ENCODE measurements at regions not wholly inside any gene's neighbourhood (a gene's known extent, or its start where the extent isn't known, plus 50 kb on each side); places are given as distances from the start of the nearest gene placed in this dataset.

- no peaks in the 10 kb centered on the region for H3K36me3 ChIP-seq (ENCODE audit: insufficient read depth, low read length)
- H3K9me2 ChIP-seq (ENCODE audit: insufficient read depth, low read length) = no peaks in the 10 kb centered on the region
- H3K4me2 ChIP-seq (ENCODE audit: low read length) = no peak overlapping the region
- no peaks in the 10 kb centered on the region for H3K27me3 ChIP-seq (ENCODE audit: insufficient read depth, low read depth, low read length)
- H4K20me1 ChIP-seq (ENCODE audit: insufficient read depth) = no peaks in the 10 kb centered on the region
- H2AFZ ChIP-seq (ENCODE audit: low read depth, low read length) = no peak overlapping the region
- H3F3A ChIP-seq (ENCODE audit: insufficient read depth, low read length, poor library complexity, severe bottlenecking) = no peaks in the 10 kb centered on the region
- no peaks in the 10 kb centered on the region for H3K79me2 ChIP-seq (replicated peaks; ENCODE audit: insufficient read depth, low read length)
- no peaks in the 10 kb centered on the region for H3K9me3 ChIP-seq (ENCODE audit: low read length)
- no peak overlapping the region for H3K4me3 ChIP-seq (ENCODE audit: low read length)
- no peak overlapping the region for H3K9ac ChIP-seq (ENCODE audit: low read length)
- no peak for TF ChIP-seq CTCF (IDR thresholded peaks at IDR 0.05; ENCODE audit: poor library complexity, severe bottlenecking)
- no peak for TF ChIP-seq RAD21 (conservative IDR thresholded peaks at IDR 0.05)
- no peak for TF ChIP-seq POLR2AphosphoS5 (IDR thresholded peaks at IDR 0.05)
- TF ChIP-seq EZH2 (IDR thresholded peaks at IDR 0.05; ENCODE audit: borderline replicate concordance, insufficient read depth, low read length, poor library complexity, severe bottlenecking) = no peak
- TF ChIP-seq MXI1 (conservative IDR thresholded peaks at IDR 0.05; ENCODE audit: poor library complexity, severe bottlenecking) = no peak
- H3K27ac ChIP-seq (ENCODE audit: low read length) = no peak overlapping the region
These were observed 51.5 kb upstream of the OSBPL3 start for GRCh38 chr7:25031432-25031831.

- no peak overlapping the region for H2AFZ ChIP-seq (ENCODE audit: low read depth, low read length)
- no peak for TF ChIP-seq EP300 (conservative IDR thresholded peaks at IDR 0.05; ENCODE audit: poor library complexity, severe bottlenecking)
- no peak for TF ChIP-seq RAD21 (conservative IDR thresholded peaks at IDR 0.05)
- TF ChIP-seq EZH2 (IDR thresholded peaks at IDR 0.05; ENCODE audit: borderline replicate concordance, insufficient read depth, low read length, poor library complexity, severe bottlenecking) = no peak
- TF ChIP-seq MXI1 (conservative IDR thresholded peaks at IDR 0.05; ENCODE audit: poor library complexity, severe bottlenecking) = no peak
- TF ChIP-seq REST (IDR thresholded peaks at IDR 0.05; ENCODE audit: borderline replicate concordance) = no peak
- no peak for TF ChIP-seq SMC3 (conservative IDR thresholded peaks at IDR 0.05; ENCODE audit: poor library complexity)
- no peak for TF ChIP-seq TAF1 (IDR thresholded peaks at IDR 0.05; ENCODE audit: low read depth)
- TF ChIP-seq POLR2AphosphoS5 (IDR thresholded peaks at IDR 0.05) = no peak
- no peak for TF ChIP-seq CTCF (IDR thresholded peaks at IDR 0.05; ENCODE audit: poor library complexity, severe bottlenecking)
These were observed 51.0 kb upstream of the OSBPL3 start for GRCh38 chr7:25031007-25031406.

More at GRCh38 chr7:25031007-25031406, 51.0 kb upstream of the OSBPL3 start:
- Histone ChIP-seq H3K9me3 (ENCODE audit: low read length) (no peaks in the 10 kb centered on the region), H3K9me2 (ENCODE audit: insufficient read depth, low read length) (no peaks in the 10 kb centered on the region), H3K4me3 (ENCODE audit: low read length) (no peak overlapping the region), H3K9ac (ENCODE audit: low read length) (no peak overlapping the region), H3K36me3 (ENCODE audit: insufficient read depth, low read length) (no peaks in the 10 kb centered on the region), H3F3A (ENCODE audit: insufficient read depth, low read length, poor library complexity, severe bottlenecking) (no peaks in the 10 kb centered on the region), H4K20me1 (ENCODE audit: insufficient read depth) (no peaks in the 10 kb centered on the region), H3K4me2 (ENCODE audit: low read length) (no peak overlapping the region), H3K79me2 (replicated peaks; ENCODE audit: insufficient read depth, low read length) (no peaks in the 10 kb centered on the region), H3K27ac (ENCODE audit: low read length) (no peak overlapping the region), H3K27me3 (ENCODE audit: insufficient read depth, low read depth, low read length) (no peaks in the 10 kb centered on the region)
